ENCODE measurements at regions not wholly inside any gene's neighbourhood (a gene's known extent, or its start where the extent isn't known, plus 50 kb on each side); places are given as distances from the start of the nearest gene placed in this dataset.

DNA sequence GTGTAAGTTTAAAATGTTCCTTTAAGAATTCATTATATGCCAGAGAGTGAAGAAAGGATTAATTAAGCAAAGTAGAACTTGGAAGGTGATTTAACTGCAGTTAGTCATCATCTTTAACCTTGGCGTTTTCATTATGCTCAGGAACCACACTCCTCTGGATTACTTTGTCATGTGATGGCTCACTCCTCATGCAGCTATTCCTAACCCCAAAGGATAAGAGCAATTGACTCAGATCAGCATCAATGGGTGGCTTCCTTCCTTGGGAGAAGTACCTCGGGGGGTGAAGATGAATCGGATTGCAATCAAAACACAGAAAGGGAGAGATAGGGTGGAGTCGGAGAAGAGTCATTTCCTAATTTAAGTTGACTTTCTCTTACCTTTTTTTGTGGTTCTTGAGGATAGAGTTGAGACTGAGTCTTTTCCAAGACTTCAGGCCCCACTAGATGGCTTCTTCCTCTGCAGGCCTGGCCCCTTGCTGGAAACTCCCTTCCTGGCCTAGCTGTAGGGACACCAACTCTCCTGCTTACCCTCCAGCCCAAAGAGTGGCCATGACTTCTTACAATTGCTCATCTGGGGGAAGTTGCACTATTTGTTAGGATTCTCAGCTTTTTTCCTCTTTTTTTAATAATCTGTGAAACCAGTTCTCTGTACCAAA, 238.6 kb upstream of the DDHD1 start:
- WGBS (ENCODE audit: insufficient coverage, low lambda C conversion rate), result 80% methylated on average over 1 of the region's 4 CpGs
- no peaks in the 10 kb centered on the region for H3K4me1 ChIP-seq (ENCODE audit: control insufficient read depth, insufficient read depth, low read length)
- no peak for DNase-seq
- H3K4me3 ChIP-seq (ENCODE audit: low read length), result no peak overlapping the region
- peaks cover 3% of the 10 kb centered on the region for H3K9me3 ChIP-seq (ENCODE audit: control insufficient read depth, low read depth, low read length)
- H3K36me3 ChIP-seq (ENCODE audit: control insufficient read depth, insufficient read depth, low read length), result no peaks in the 10 kb centered on the region
- no peaks in the 10 kb centered on the region for H3K27me3 ChIP-seq (ENCODE audit: control insufficient read depth, insufficient read depth, low read length)
- H3K27ac ChIP-seq (ENCODE audit: low read length), result no peak overlapping the region

- no peak for DNase-seq
- H3K4me1 ChIP-seq (ENCODE audit: control insufficient read depth, insufficient read depth, low read length), result no peaks in the 10 kb centered on the region
- no peak overlapping the region for H3K27ac ChIP-seq (ENCODE audit: low read length)
- H3K4me3 ChIP-seq (ENCODE audit: low read length), result no peak overlapping the region
- peaks cover 3% of the 10 kb centered on the region for H3K9me3 ChIP-seq (ENCODE audit: control insufficient read depth, low read depth, low read length)
- H3K36me3 ChIP-seq (ENCODE audit: control insufficient read depth, insufficient read depth, low read length), result no peaks in the 10 kb centered on the region
- H3K27me3 ChIP-seq (ENCODE audit: control insufficient read depth, insufficient read depth, low read length), result no peaks in the 10 kb centered on the region
- no CpG with 5 or more reads among the region's 2 CpGs for WGBS (ENCODE audit: insufficient coverage, low lambda C conversion rate)
These were observed 238.0 kb upstream of the DDHD1 start for GRCh38 chr14:53391156-53391555.

GRCh38 chr14:53390008-53390407, 236.9 kb upstream of the DDHD1 start:
- Histone ChIP-seq H3K9me3 (ENCODE audit: control insufficient read depth, low read depth, low read length) (peaks cover 2% of the 10 kb centered on the region), H3K4me3 (ENCODE audit: low read length) (no peak overlapping the region), H3K27ac (ENCODE audit: low read length) (no peak overlapping the region), H3K27me3 (ENCODE audit: control insufficient read depth, insufficient read depth, low read length) (no peaks in the 10 kb centered on the region), H3K4me1 (ENCODE audit: control insufficient read depth, insufficient read depth, low read length) (no peaks in the 10 kb centered on the region), H3K36me3 (ENCODE audit: control insufficient read depth, insufficient read depth, low read length) (no peaks in the 10 kb centered on the region)
- 100% methylated on average over 1 of the region's 7 CpGs for WGBS (ENCODE audit: insufficient coverage, low lambda C conversion rate)
- DNase-seq, result no peak

DNA sequence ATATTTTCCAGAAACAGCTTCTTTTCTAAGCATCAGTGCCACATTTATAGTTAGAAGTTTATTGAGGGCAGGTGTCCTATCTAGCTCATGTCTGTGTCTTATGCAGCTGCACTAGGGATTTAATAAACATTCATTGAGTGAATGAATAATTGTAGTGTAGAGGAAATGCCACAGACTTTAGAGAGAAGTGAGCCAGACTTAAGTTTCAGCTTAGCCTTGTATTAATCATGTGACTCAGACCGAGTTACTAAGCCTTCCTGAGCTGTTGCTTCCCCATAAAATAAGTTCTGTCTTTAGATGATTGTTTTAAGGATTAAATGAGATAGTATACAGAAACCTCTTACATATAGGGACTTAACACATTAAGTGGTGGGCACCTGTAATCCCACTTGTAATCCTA, 236.1 kb upstream of the DDHD1 start:
- no peak overlapping the region for H3K27ac ChIP-seq (ENCODE audit: low read length)
- no peaks in the 10 kb centered on the region for H3K36me3 ChIP-seq (ENCODE audit: control insufficient read depth, insufficient read depth, low read length)
- H3K27me3 ChIP-seq (ENCODE audit: control insufficient read depth, insufficient read depth, low read length), result no peaks in the 10 kb centered on the region
- WGBS (ENCODE audit: insufficient coverage, low lambda C conversion rate), result no CpG with 5 or more reads among the region's 1 CpG
- no peaks in the 10 kb centered on the region for H3K9me3 ChIP-seq (ENCODE audit: control insufficient read depth, low read depth, low read length)
- no peak for DNase-seq
- H3K4me3 ChIP-seq (ENCODE audit: low read length), result no peak overlapping the region
- no peaks in the 10 kb centered on the region for H3K4me1 ChIP-seq (ENCODE audit: control insufficient read depth, insufficient read depth, low read length)

- H3K9me3 ChIP-seq (ENCODE audit: control insufficient read depth, low read depth, low read length), result no peaks in the 10 kb centered on the region
- no peaks in the 10 kb centered on the region for H3K27me3 ChIP-seq (ENCODE audit: control insufficient read depth, insufficient read depth, low read length)
- no peak for DNase-seq
- H3K36me3 ChIP-seq (ENCODE audit: control insufficient read depth, insufficient read depth, low read length), result no peaks in the 10 kb centered on the region
- H3K27ac ChIP-seq (ENCODE audit: low read length), result no peak overlapping the region
- WGBS (ENCODE audit: insufficient coverage, low lambda C conversion rate), result 92% methylated on average over 2 of the region's 4 CpGs
- no peaks in the 10 kb centered on the region for H3K4me1 ChIP-seq (ENCODE audit: control insufficient read depth, insufficient read depth, low read length)
- H3K4me3 ChIP-seq (ENCODE audit: low read length), result no peak overlapping the region
These were observed 233.2 kb upstream of the DDHD1 start for GRCh38 chr14:53386362-53386761.

DNA sequence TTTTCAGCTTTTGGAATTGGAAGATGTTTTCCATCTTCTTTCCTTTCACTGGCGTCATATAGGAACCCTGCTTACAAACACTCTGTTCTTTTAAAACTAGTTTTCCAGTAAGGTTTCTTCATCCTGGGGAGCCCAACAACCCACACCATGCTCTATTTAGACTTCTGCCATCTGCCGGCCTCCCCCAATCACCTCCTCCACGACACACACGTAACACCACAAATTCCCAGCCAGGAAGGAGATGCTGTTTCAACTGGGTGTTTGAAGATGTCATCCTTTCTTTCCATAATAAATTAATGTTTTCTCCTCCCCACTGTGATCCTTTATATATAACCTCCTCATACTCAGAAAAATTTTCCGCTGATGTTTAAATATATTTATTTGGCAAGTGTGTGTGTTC, 231.4 kb upstream of the DDHD1 start:
- H3K4me1 ChIP-seq (ENCODE audit: control insufficient read depth, insufficient read depth, low read length), result no peaks in the 10 kb centered on the region
- H3K27me3 ChIP-seq (ENCODE audit: control insufficient read depth, insufficient read depth, low read length), result no peaks in the 10 kb centered on the region
- no peak for DNase-seq
- no peak overlapping the region for H3K27ac ChIP-seq (ENCODE audit: low read length)
- H3K36me3 ChIP-seq (ENCODE audit: control insufficient read depth, insufficient read depth, low read length), result no peaks in the 10 kb centered on the region
- H3K9me3 ChIP-seq (ENCODE audit: control insufficient read depth, low read depth, low read length), result no peaks in the 10 kb centered on the region
- H3K4me3 ChIP-seq (ENCODE audit: low read length), result no peak overlapping the region
- 100% methylated on average over 1 of the region's 5 CpGs for WGBS (ENCODE audit: insufficient coverage, low lambda C conversion rate)

DNA sequence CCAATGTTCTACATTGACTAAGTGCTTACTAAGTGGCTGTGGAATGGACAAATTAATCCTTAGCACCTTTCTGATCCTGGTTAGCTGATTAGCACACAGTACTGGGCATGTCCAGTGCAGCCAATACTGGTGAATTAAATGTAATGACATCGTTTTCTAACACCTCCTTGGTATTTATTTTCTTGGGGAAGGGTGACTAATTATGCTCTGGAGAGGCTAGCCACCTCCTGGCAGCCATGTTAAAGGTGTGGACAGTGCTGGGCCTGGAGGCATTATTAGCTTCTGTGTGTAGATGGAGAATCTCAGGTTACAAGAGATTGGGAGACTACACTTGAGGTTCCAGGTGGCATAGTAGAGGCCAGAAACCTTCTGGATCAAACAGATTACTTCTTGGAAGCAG, 230.9 kb upstream of the DDHD1 start:
- no peaks in the 10 kb centered on the region for H3K4me1 ChIP-seq (ENCODE audit: control insufficient read depth, insufficient read depth, low read length)
- H3K27me3 ChIP-seq (ENCODE audit: control insufficient read depth, insufficient read depth, low read length), result no peaks in the 10 kb centered on the region
- no peaks in the 10 kb centered on the region for H3K9me3 ChIP-seq (ENCODE audit: control insufficient read depth, low read depth, low read length)
- H3K36me3 ChIP-seq (ENCODE audit: control insufficient read depth, insufficient read depth, low read length), result no peaks in the 10 kb centered on the region
- DNase-seq, result no peak
- no peak overlapping the region for H3K4me3 ChIP-seq (ENCODE audit: low read length)
- H3K27ac ChIP-seq (ENCODE audit: low read length), result no peak overlapping the region
- WGBS (ENCODE audit: insufficient coverage, low lambda C conversion rate), result no CpG with 5 or more reads among the region's 1 CpG

GRCh38 chr14:53381895-53382294, 228.8 kb upstream of the DDHD1 start:
- Histone ChIP-seq H3K4me3 (ENCODE audit: low read length) (no peak overlapping the region), H3K9me3 (ENCODE audit: control insufficient read depth, low read depth, low read length) (no peaks in the 10 kb centered on the region), H3K36me3 (ENCODE audit: control insufficient read depth, insufficient read depth, low read length) (no peaks in the 10 kb centered on the region), H3K27ac (ENCODE audit: low read length) (no peak overlapping the region), H3K4me1 (ENCODE audit: control insufficient read depth, insufficient read depth, low read length) (no peaks in the 10 kb centered on the region), H3K27me3 (ENCODE audit: control insufficient read depth, insufficient read depth, low read length) (no peaks in the 10 kb centered on the region)
- WGBS (ENCODE audit: insufficient coverage, low lambda C conversion rate), result 100% methylated on average over 1 of the region's 2 CpGs
- no peak for DNase-seq

GRCh38 chr14:53380867-53381225, 227.7 kb upstream of the DDHD1 start:
- no peak for DNase-seq
- H3K9me3 ChIP-seq (ENCODE audit: control insufficient read depth, low read depth, low read length), result no peaks in the 10 kb centered on the region
- H3K27ac ChIP-seq (ENCODE audit: low read length), result no peak overlapping the region
- WGBS (ENCODE audit: insufficient coverage, low lambda C conversion rate), result 50% methylated on average over 1 of the region's 1 CpG
- H3K27me3 ChIP-seq (ENCODE audit: control insufficient read depth, insufficient read depth, low read length), result no peaks in the 10 kb centered on the region
- H3K4me3 ChIP-seq (ENCODE audit: low read length), result no peak overlapping the region
- no peaks in the 10 kb centered on the region for H3K36me3 ChIP-seq (ENCODE audit: control insufficient read depth, insufficient read depth, low read length)
- no peaks in the 10 kb centered on the region for H3K4me1 ChIP-seq (ENCODE audit: control insufficient read depth, insufficient read depth, low read length)

DNA sequence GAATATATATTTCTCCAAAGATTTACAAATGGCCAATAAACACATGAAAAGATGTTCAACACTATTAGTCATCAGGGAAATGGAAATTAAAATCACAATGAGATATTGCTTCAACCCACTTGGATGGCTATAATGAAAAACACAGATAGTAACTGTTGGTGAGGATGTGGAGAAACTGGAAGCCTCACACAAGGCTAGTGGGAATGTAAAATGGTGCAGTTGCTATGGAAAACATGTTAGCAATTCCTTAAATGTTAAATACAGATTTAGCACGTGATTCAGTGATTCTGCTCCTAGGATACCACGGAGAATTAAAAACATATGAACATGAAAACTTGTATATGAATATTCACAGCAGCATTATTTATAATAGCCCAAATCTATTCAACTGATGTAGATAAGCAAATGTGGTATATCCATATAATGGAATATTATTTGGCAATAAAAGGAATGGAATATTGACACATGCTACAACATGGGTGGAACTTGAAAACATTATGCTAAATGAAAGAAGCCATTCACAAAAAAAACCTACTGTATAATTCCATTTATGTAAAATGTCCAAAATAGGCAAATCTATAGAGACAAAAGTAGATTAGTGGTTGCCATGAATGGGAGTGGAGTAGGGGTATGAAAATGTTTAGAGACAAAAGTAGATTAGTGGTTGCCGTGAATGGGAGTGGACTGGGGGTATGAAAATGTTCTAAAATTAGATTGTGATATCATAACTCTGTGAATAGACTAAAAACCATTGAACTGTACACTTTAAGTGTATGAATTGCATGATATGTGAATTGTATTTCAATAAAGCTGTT, 227.1 kb upstream of the DDHD1 start:
- no peak overlapping the region for H3K27ac ChIP-seq (ENCODE audit: low read length)
- no peaks in the 10 kb centered on the region for H3K4me1 ChIP-seq (ENCODE audit: control insufficient read depth, insufficient read depth, low read length)
- no peaks in the 10 kb centered on the region for H3K27me3 ChIP-seq (ENCODE audit: control insufficient read depth, insufficient read depth, low read length)
- 100% methylated on average over 1 of the region's 3 CpGs for WGBS (ENCODE audit: insufficient coverage, low lambda C conversion rate)
- DNase-seq, result no peak
- no peaks in the 10 kb centered on the region for H3K36me3 ChIP-seq (ENCODE audit: control insufficient read depth, insufficient read depth, low read length)
- H3K4me3 ChIP-seq (ENCODE audit: low read length), result no peak overlapping the region
- no peaks in the 10 kb centered on the region for H3K9me3 ChIP-seq (ENCODE audit: control insufficient read depth, low read depth, low read length)

DNA sequence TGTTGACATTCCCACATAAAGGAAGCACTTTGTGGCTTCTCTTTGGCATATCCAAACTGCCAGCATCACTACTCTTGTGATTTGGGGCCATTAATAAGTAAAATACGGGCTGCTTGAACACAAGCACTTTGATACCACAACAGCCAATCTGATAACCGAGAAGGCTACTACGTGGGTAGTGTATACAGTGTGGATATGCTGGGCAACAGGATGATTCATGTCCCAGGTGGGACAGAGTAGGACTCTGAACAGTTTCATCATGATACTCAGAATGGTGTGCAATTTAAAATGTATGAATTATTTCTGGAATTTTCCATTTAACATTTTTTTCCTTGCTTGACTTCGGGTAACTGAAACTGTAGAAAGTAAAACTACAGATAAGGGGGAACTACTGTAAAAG, 225.0 kb upstream of the DDHD1 start:
- DNase-seq, result no peak
- 50% methylated on average over 1 of the region's 4 CpGs for WGBS (ENCODE audit: insufficient coverage, low lambda C conversion rate)
- no peaks in the 10 kb centered on the region for H3K36me3 ChIP-seq (ENCODE audit: control insufficient read depth, insufficient read depth, low read length)
- H3K4me3 ChIP-seq (ENCODE audit: low read length), result no peak overlapping the region
- no peaks in the 10 kb centered on the region for H3K27me3 ChIP-seq (ENCODE audit: control insufficient read depth, insufficient read depth, low read length)
- H3K27ac ChIP-seq (ENCODE audit: low read length), result no peak overlapping the region
- H3K9me3 ChIP-seq (ENCODE audit: control insufficient read depth, low read depth, low read length), result no peaks in the 10 kb centered on the region
- no peaks in the 10 kb centered on the region for H3K4me1 ChIP-seq (ENCODE audit: control insufficient read depth, insufficient read depth, low read length)
